GM12872 (cell line): ENCODE measurements at regions not wholly inside any gene's neighbourhood (a gene's known extent, or its start where the extent isn't known, plus 50 kb on each side); places are given as distances from the start of the nearest gene placed in this dataset.

Experiments used
- TF ChIP-seq, protein P1 (sequence below): IDR thresholded peaks from 3 replicates; pipeline ENCODE4 v1.5.1; 2011; ENCODE audit warnings: low read depth, mild to moderate bottlenecking, low read length, moderate library complexity; ENCODE audit not compliant: insufficient read depth

GRCh38 chr10:113259576-113260226 is 293.2 kb upstream of the HABP2 start:
- TF ChIP-seq, protein P1, sequence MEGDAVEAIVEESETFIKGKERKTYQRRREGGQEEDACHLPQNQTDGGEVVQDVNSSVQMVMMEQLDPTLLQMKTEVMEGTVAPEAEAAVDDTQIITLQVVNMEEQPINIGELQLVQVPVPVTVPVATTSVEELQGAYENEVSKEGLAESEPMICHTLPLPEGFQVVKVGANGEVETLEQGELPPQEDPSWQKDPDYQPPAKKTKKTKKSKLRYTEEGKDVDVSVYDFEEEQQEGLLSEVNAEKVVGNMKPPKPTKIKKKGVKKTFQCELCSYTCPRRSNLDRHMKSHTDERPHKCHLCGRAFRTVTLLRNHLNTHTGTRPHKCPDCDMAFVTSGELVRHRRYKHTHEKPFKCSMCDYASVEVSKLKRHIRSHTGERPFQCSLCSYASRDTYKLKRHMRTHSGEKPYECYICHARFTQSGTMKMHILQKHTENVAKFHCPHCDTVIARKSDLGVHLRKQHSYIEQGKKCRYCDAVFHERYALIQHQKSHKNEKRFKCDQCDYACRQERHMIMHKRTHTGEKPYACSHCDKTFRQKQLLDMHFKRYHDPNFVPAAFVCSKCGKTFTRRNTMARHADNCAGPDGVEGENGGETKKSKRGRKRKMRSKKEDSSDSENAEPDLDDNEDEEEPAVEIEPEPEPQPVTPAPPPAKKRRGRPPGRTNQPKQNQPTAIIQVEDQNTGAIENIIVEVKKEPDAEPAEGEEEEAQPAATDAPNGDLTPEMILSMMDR, result no peak

DNA sequence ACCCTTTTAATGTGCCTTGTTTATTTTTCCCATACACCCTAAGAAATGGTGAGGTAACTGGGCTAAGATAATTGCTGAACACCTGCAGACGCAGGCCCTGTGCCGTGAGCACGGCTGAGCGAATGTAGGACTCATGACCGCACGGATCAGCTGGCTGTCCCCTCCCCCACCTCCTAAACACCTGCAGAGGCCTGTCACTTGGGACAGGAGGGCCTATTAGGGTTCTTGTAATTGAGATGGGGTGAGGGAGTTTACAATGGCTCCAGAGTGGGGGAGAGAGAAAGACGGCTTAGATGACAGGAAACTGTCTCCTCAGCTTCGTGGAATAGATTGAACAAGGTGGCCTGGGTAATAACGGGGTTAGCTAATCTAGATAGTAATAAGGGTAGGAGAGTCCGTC is 291.7 kb upstream of the HABP2 start:
- TF ChIP-seq, protein P1, result no peak

GRCh38 chr10:113261611-113262091 is 291.2 kb upstream of the HABP2 start:
- TF ChIP-seq, protein P1, result no peak

GRCh38 chr10:113263056-113263455 is 289.8 kb upstream of the HABP2 start:
- TF ChIP-seq, protein P1, result no peak

DNA sequence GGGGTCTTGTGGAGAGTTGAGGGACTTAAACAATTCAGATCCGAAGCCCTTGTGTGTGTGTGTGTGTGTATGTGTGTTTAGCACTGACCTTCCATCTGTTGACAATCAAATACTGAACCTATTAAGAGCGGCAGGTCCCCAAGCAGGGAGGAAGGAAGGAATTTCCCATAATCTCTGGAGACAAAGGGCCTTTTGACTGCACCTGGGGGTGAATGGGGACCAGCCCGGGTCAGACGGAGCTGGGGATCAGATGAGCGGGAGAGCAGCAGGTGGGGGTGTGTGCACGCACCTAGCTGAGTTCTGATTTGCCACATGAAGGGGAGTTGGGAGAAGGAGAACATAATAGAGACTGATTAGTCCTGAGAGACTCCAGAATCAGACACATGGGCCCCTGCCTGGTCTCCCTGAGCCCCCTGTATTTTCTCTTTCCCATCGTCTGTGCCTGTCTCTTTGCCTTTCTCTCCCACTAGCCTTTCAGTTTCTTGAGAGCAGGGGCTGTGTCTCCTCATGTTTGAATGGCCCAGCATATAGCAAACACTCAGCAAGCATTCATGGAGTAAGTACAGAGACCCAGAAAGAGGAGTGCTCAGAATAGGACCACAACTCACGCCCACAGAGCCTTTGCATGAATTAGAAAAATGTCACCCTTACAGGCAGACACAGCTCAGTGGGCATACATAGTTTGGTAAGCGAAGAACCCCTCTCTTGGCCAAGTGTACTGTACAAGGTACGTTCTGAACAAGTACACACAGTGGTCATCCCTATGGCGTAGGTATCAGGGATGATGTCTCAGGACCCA is 288.3 kb upstream of the HABP2 start:
- TF ChIP-seq, protein P1, result no peak

DNA sequence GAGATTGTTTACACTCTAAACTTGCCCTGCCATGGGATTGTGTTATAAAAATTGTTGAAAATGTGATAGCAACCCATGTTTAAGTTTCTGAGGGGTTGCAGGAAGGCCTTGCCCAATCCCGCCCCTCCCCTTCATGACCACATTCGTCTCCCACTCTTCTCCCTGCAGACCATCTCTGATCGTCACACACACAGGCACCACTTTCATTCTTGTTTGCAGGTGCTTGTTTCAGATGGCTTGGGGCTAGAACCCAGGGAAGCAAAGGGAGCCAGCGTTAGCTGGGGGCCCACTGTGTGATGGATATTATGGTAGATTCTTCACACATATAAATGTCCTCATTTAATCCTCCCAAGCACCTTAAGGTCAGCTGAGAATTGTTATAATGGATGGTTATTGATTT is 286.7 kb upstream of the HABP2 start:
- TF ChIP-seq, protein P1, result no peak

DNA sequence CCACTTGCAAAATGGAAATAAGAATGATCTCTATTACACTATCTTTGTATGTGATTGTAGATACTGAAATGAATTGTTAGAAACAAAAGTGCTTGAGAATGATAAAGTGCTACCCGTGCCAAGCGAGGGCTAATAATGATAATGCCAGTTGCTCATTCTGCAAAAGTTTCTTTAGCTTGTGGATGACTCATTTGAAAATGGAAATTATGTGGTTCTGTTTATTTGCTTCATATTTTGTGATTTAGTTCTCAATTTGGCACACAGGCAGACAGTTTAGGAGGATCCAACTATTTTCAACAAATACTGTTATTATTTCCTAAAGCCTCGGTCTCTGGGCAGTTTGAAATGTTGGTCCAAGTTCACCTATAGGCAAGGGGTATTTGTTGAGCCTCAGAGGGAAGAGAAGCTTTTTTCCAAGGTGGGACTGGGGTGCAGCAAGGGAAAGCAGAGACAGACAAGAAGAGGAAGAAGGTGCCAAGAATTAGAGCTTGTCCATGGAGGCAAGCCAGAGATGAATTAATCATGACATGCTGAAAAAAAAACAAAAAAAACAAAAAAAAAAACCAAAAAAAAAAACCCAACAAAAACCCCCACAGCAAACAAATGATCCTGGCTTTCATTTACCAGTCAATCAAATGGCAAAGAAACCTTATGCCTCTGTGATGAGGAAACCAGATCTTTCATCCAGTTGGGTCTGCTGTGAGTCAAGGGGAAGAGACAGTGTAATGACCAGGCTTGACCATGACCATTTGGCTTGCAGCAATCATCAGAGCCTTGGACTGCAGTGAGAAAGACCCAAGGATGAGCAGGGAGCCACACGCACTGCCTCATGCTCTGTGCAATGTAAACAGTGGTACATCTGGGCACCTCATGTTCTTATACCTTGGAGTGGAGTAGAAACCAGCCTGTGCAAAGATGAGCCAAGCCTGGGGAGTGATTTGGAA is 285.0 kb upstream of the HABP2 start:
- TF ChIP-seq, protein P1, result no peak
